Stomach (tissue), 8 donors: ENCODE measurements at regions not wholly inside any gene's neighbourhood (a gene's known extent, or its start where the extent isn't known, plus 50 kb on each side); places are given as distances from the start of the nearest gene placed in this dataset.

Experiments used
- DNase-seq, 2 donors: peaks; one replicate each; pipeline versions ENCODE4 v3.0.0 to v3.0.0-alpha.2; 2013 to 2019
- H3K27ac ChIP-seq, 5 donors: fragments of 200-600 bp in 4 of 5; sonication (generic) in 4 of 5; one replicate each; pipeline ENCODE4 v1.5.1; 2013 to 2019; ENCODE audit warnings: mild to moderate bottlenecking in 1 of 5, moderate library complexity in 1 of 5
- H3K27me3 ChIP-seq, 3 donors: fragments of 200-600 bp; sonication (generic); one replicate each; pipeline ENCODE4 v1.5.1; 2017 to 2019; ENCODE audit warnings: mixed run types in 1 of 3
- H3K36me3 ChIP-seq, 4 donors: fragments of 200-600 bp; sonication (generic); 1 replicate in 3 of 4; 2 replicates in 1 of 4; pipeline ENCODE4 v1.5.1; 2016 to 2019
- H3K4me1 ChIP-seq, 4 donors: fragments of 200-600 bp; sonication (generic); one replicate each; pipeline ENCODE4 v1.5.1; 2016 to 2019
- H3K4me3 ChIP-seq, 4 donors: fragments of 200-600 bp; sonication (generic) in 3 of 4; one replicate each; pipeline ENCODE4 v1.5.1; 2016 to 2019; ENCODE audit warnings: mild to moderate bottlenecking in 1 of 4
- H3K9me3 ChIP-seq, 4 donors: fragments of 200-600 bp; sonication (generic); one replicate each; pipeline ENCODE4 v1.5.1; 2016 to 2019
- CTCF ChIP-seq, 7 experiments: fragments of 450-650 bp in 4 of 7; fragments of 200-600 bp in 3 of 7; sonication (generic) in 3 of 7; IDR thresholded peaks; one replicate each; pipeline ENCODE4 v1.5.1; 2016 to 2019; ENCODE audit warnings: antibody characterized with exemption in 7 of 7, control low read depth in 2 of 7, mild to moderate bottlenecking in 1 of 7
- EP300 ChIP-seq: sonication (generic); formaldehyde crosslinking; IDR thresholded peaks from one replicate; pipeline ENCODE4 v1.6.1; 2017; ENCODE audit warnings: antibody characterized with exemption
- POLR2A ChIP-seq, 4 donors: fragments of 450-650 bp; IDR thresholded peaks; one replicate each; pipeline ENCODE4 v1.6.1; 2016; ENCODE audit warnings: antibody characterized with exemption in 4 of 4, control low read depth in 2 of 4, mild to moderate bottlenecking in 1 of 4, moderate library complexity in 1 of 4
- POLR2AphosphoS5 ChIP-seq, 3 donors: sonication (generic); formaldehyde crosslinking; IDR thresholded peaks; one replicate each; pipeline ENCODE4 v1.6.1; 2016; ENCODE audit warnings: antibody characterized with exemption in 3 of 3
- WGBS, 5 donors: extraction: QIAGEN DNeasy Blood & Tissue Kit in 3 of 5; methylation state at CpG; one replicate each; pipeline versions ENCODE4 v1.1.5 to v1.1.7; 2013 to 2018; 5-methylcytosine and 5-hydroxymethylcytosine counted together
- intact Hi-C: fragments of 100-400 bp; cut with DNase I; formaldehyde crosslinking; loops from one replicate; pipeline ENCODE4 v1.15.1; 2023; ENCODE audit warnings: low total_unique reads
- donor health status: healthy with polysubstance abuse.
- donor health status: Bipolar disorder and iron deficiency.
- donor health status: healthy.

- no peaks in the 10 kb centered on the region for H3K4me1 ChIP-seq
- TF ChIP-seq POLR2A (IDR thresholded peaks at IDR 0.05) (no peak), EP300 (no peak), CTCF (IDR thresholded peaks at IDR 0.05) (no peak), POLR2AphosphoS5 (IDR thresholded peaks at IDR 0.05) (no peak)
- H3K27ac ChIP-seq: no peak overlapping the region
- no peaks in the 10 kb centered on the region for H3K27me3 ChIP-seq
- no peaks in the 10 kb centered on the region for H3K9me3 ChIP-seq
- intact Hi-C loops: no loop called here
- WGBS, 5 donors: 58 to 92% (median 87%) methylated on average over 3 of the region's 3 CpGs
- no peaks in the 10 kb centered on the region for H3K36me3 ChIP-seq
- no peak overlapping the region for H3K4me3 ChIP-seq
- DNase-seq: peak in 1 of 2 donors; percentile 23
Observed at GRCh38 chr21:17352996-17353655, 159.7 kb upstream of the CXADR start.

- intact Hi-C loops: no loop called here
- no peak overlapping the region for H3K4me3 ChIP-seq
- H3K9me3 ChIP-seq: no peaks in the 10 kb centered on the region
- no peak overlapping the region for H3K27ac ChIP-seq
- DNase-seq: no peak
- H3K4me1 ChIP-seq: no peaks in the 10 kb centered on the region
- no peak for TF ChIP-seq POLR2AphosphoS5 (IDR thresholded peaks at IDR 0.05)
- no peak for TF ChIP-seq POLR2A (IDR thresholded peaks at IDR 0.05)
- TF ChIP-seq EP300: no peak
- no peak for TF ChIP-seq CTCF (IDR thresholded peaks at IDR 0.05)
- no peaks in the 10 kb centered on the region for H3K27me3 ChIP-seq
- 54 to 78% (median 68%) methylated on average over 2 of the region's 2 CpGs for WGBS, 5 donors
- H3K36me3 ChIP-seq: no peaks in the 10 kb centered on the region
Observed at GRCh38 chr21:17359781-17360180, 153.1 kb upstream of the CXADR start.

- no peak overlapping the region for H3K27ac ChIP-seq
- H3K36me3 ChIP-seq: no peaks in the 10 kb centered on the region
- intact Hi-C loops: no loop called here
- no peak for DNase-seq
- TF ChIP-seq POLR2A (IDR thresholded peaks at IDR 0.05): no peak
- no peak for TF ChIP-seq EP300
- no peak for TF ChIP-seq CTCF (IDR thresholded peaks at IDR 0.05)
- no peak for TF ChIP-seq POLR2AphosphoS5 (IDR thresholded peaks at IDR 0.05)
- no peaks in the 10 kb centered on the region for H3K27me3 ChIP-seq
- WGBS, 5 donors: 43 to 52% (median 49%) methylated on average over 3 of the region's 3 CpGs
- no peaks in the 10 kb centered on the region for H3K4me1 ChIP-seq
- no peak overlapping the region for H3K4me3 ChIP-seq
- H3K9me3 ChIP-seq: no peaks in the 10 kb centered on the region
Observed at GRCh38 chr21:17368748-17369363, 144.0 kb upstream of the CXADR start.

- WGBS, 5 donors: 38 to 54% (median 45%) methylated on average over 5 of the region's 5 CpGs
- peak; percentile 65 to 78 for DNase-seq
- no peaks in the 10 kb centered on the region for H3K9me3 ChIP-seq
- intact Hi-C loops: no loop called here
- no peak overlapping the region for H3K4me3 ChIP-seq
- no peaks in the 10 kb centered on the region for H3K4me1 ChIP-seq
- peak overlapping the region in 1 of 5 donors; percentile 45 for H3K27ac ChIP-seq
- no peaks in the 10 kb centered on the region for H3K36me3 ChIP-seq
- no peaks in the 10 kb centered on the region for H3K27me3 ChIP-seq
- no peak for TF ChIP-seq POLR2AphosphoS5 (IDR thresholded peaks at IDR 0.05)
- no peak for TF ChIP-seq POLR2A (IDR thresholded peaks at IDR 0.05)
- no peak for TF ChIP-seq CTCF (IDR thresholded peaks at IDR 0.05)
- no peak for TF ChIP-seq EP300
Observed at GRCh38 chr21:17370263-17370662, 142.6 kb upstream of the CXADR start.
